K562 (cell line): ENCODE measurements at regions not wholly inside any gene's neighbourhood (a gene's known extent, or its start where the extent isn't known, plus 50 kb on each side); places are given as distances from the start of the nearest gene placed in this dataset.
"Not testable (repeated sequence)": the region's sequence is repeated elsewhere in the genome, so short reads cannot be mapped to it uniquely, and the experiment has no call there.

Experiments
- ATAC-seq: fragments of 200-7000 bp; cut with Tn5 transposase; 3 replicates; pipeline ENCODE4 v1.9.1; 2020; ENCODE audit warnings: moderate library complexity
- BruUV-seq: library from RNA; stranded (reverse); fragments of 400-500 nt; replicated peaks from 2 replicates; lab custom pipeline; 2021; lab: Mats Ljungman, UMichigan
- CTCF ChIA-PET: fragments of 300-600 bp; formaldehyde crosslinking; extraction: SDS; loops from one replicate; lab custom pipeline; 2021; ENCODE audit warnings: low intra/inter-chr PET ratio; lab: Yijun Ruan, JAX
- POLR2A ChIA-PET: fragments of 300-600, 350-650 bp; sonication (Branson Sonifier 250); formaldehyde crosslinking; extraction: SDS; loops from one replicate; lab custom pipeline; 2021; ENCODE audit warnings: antibody characterized with exemption, inconsistent platforms; lab: Yijun Ruan, JAX
- DNase-seq, 4 experiments: peaks; one replicate each; pipeline versions ENCODE4 v3.0.0 to v3.0.0-alpha.2; 2011 to 2018; ENCODE audit warnings: low spot score in 3 of 4, mixed read lengths in 3 of 4; ENCODE audit errors: extremely low read depth in 1 of 4
- FAIRE-seq: peaks from 2 replicates; lab custom pipeline; 2011; peaks lifted over from hg19 to GRCh38; lab: Jason Lieb, UNC
- H2AFZ ChIP-seq: 2 replicates; pipeline ENCODE4 v1.6.0; 2011; ENCODE audit warnings: low read depth, low read length, control low read depth, inconsistent platforms
- H3K27ac ChIP-seq: fragments of 200-600 bp; 3 replicates; pipeline ENCODE4 v1.8.0; 2011; ENCODE audit warnings: low read depth, mild to moderate bottlenecking, control low read depth, inconsistent platforms, low read length, moderate library complexity, mixed read lengths; ENCODE audit errors: extremely low read depth
- H3K27me3 ChIP-seq, 2 experiments: fragments of 300-600 bp in 1 of 2; 2 replicates in 1 of 2; 3 replicates in 1 of 2; pipeline versions ENCODE4 v1.6.0 to v1.8.0; 2011; ENCODE audit warnings: inconsistent platforms in 2 of 2, low read length in 2 of 2, mild to moderate bottlenecking in 1 of 2, mixed read lengths in 1 of 2, moderate library complexity in 1 of 2; ENCODE audit not compliant: control insufficient read depth in 2 of 2, insufficient read depth in 2 of 2
- H3K36me3 ChIP-seq: fragments of 300-600 bp; 3 replicates; pipeline ENCODE4 v1.8.0; 2011; ENCODE audit warnings: mild to moderate bottlenecking, low read length, inconsistent platforms; ENCODE audit not compliant: control insufficient read depth, insufficient read depth
- H3K4me1 ChIP-seq, 2 experiments: fragments of 200-600 bp in 1 of 2; replicated peaks in 1 of 2; 2 replicates in 1 of 2; 3 replicates in 1 of 2; pipeline versions ENCODE4 v1.5.1 to v1.8.0; 2011; ENCODE audit warnings: inconsistent platforms in 2 of 2, low read length in 2 of 2, mild to moderate bottlenecking in 1 of 2, mixed read lengths in 1 of 2, moderate library complexity in 1 of 2; ENCODE audit not compliant: control insufficient read depth in 2 of 2, insufficient read depth in 2 of 2
- H3K4me2 ChIP-seq: 2 replicates; pipeline ENCODE4 v1.6.1; 2011; ENCODE audit warnings: low read length, control low read depth, inconsistent platforms, mixed read lengths; ENCODE audit not compliant: insufficient read depth
- H3K4me3 ChIP-seq: fragments of 200-600 bp; sonication (generic), shearing (Covaris generic); 2 replicates; pipeline ENCODE4 v1.5.1; 2016; ENCODE audit warnings: control low read depth, inconsistent platforms
- H3K79me2 ChIP-seq: fragments of 200-600 bp; 3 replicates; pipeline ENCODE4 v1.8.0; 2011; ENCODE audit warnings: low read length, inconsistent platforms; ENCODE audit not compliant: control insufficient read depth, insufficient read depth
- H3K9ac ChIP-seq, 2 experiments: 2 replicates each; pipeline versions ENCODE4 v1.6.0 to v1.6.1; 2011; ENCODE audit warnings: low read depth in 2 of 2, low read length in 2 of 2, control low read depth in 1 of 2, inconsistent platforms in 1 of 2, mild to moderate bottlenecking in 1 of 2, mixed read lengths in 1 of 2; ENCODE audit not compliant: insufficient read depth in 1 of 2
- H3K9me1 ChIP-seq: one replicate; pipeline ENCODE4 v1.6.0; 2011; ENCODE audit warnings: inconsistent platforms, mild to moderate bottlenecking, low read length, moderate library complexity; ENCODE audit not compliant: control insufficient read depth, insufficient read depth
- H3K9me3 ChIP-seq: replicated peaks from 2 replicates; pipeline ENCODE4 v1.5.1; 2011; ENCODE audit warnings: low read depth, low read length, inconsistent platforms; ENCODE audit not compliant: control insufficient read depth, insufficient read depth
- H4K20me1 ChIP-seq: replicated peaks from 2 replicates; pipeline ENCODE4 v1.6.1; 2011; ENCODE audit warnings: low read length, inconsistent platforms, mixed read lengths; ENCODE audit not compliant: control insufficient read depth, insufficient read depth
- ATF1 ChIP-seq, 2 experiments: fragments of 450-650 bp in 1 of 2; IDR thresholded peaks; 2 replicates each; pipeline ENCODE4 v1.6.1; 2016; ENCODE audit warnings: missing compliant biosample characterization in 1 of 2, missing genetic modification characterization in 1 of 2
- NFE2 ChIP-seq: IDR thresholded peaks from 2 replicates; pipeline ENCODE4 v1.6.1; 2014; ENCODE audit warnings: antibody characterized with exemption, low read depth
- RBM25 ChIP-seq: fragments of 200-400 bp; formaldehyde crosslinking; IDR thresholded peaks from 2 replicates; pipeline ENCODE4 v1.6.1; 2018; ENCODE audit warnings: low read length, low read depth, moderate library complexity; ENCODE audit not compliant: severe bottlenecking
- ZNF146 ChIP-seq: IDR thresholded peaks from one replicate; pipeline ENCODE4 v1.6.1; 2018; ENCODE audit warnings: missing compliant biosample characterization; ENCODE audit not compliant: unreplicated experiment
- WGBS: fragments of 100-300 bp; shearing (Covaris generic); methylation state at CpG from one replicate; pipeline ENCODE4 v1.1.6; 2016; ENCODE audit warnings: low coverage, mixed read lengths; ENCODE audit not compliant: insufficient coverage; ENCODE audit errors: missing lambda C conversion rate; 5-methylcytosine and 5-hydroxymethylcytosine counted together
- in situ Hi-C: fragments of 300-500 bp; cut with MboI; formaldehyde crosslinking; loops from 4 replicates; pipeline ENCODE4 v1.15.0; 2018; ENCODE audit warnings: inconsistent platforms, mixed read lengths
- intact Hi-C: fragments of 100-400 bp; cut with micrococcal nuclease; formaldehyde crosslinking; loops from 2 replicates; pipeline ENCODE4 v1.14.2; 2022

DNA sequence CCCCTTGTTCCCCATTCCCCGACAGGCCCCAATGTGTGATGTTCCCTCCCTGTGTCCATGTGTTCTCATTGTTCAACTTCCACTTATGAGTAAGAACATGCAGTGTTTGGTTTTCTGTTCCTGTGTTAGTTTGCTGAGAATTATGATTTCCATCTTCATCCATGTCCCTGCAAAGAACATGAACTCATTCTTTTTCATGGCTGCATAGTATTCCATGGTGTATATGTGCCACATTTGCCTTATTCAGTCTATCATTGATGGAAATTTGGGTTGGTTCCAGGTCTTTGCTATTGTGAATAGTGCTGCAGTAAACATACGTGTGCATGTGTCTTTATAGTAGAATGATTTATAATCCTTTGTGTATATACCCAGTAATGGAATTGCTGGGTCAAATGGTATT lies 229.8 kb upstream of the GLRA1 start:
- H3K27ac ChIP-seq = not testable (repeated sequence)

DNA sequence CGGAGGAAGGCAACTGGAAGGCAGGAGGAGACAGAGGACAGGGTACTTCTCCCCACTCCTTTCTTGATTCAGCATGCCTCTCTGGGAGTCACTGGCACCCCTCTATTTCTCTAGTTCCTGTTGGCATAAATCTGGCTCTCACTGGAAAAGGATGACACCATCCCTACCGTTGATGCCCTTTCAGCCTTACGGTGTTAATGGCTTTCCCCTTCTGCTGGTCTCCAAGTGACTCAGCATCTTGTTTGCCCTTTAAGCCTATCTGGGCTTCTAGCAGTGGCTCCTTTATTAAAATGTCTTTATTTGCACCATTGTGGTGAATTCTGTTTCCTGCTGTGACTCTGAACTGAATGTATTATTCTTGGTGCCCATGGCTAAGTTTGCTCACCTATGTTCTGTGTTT lies 227.3 kb upstream of the GLRA1 start:
- H3K9me3 ChIP-seq = no peaks in the 10 kb centered on the region
- BruUV-seq = no TSS peak
- H3K36me3 ChIP-seq = no peaks in the 10 kb centered on the region
- no peaks in the 10 kb centered on the region for H3K27me3 ChIP-seq
- H3K4me2 ChIP-seq = no peak overlapping the region
- FAIRE-seq (no peak), DNase-seq (no peak), ATAC-seq (no peak)
- no peaks in the 10 kb centered on the region for H4K20me1 ChIP-seq
- H3K9ac ChIP-seq = no peak overlapping the region
- H3K27ac ChIP-seq = no peak overlapping the region
- no peaks in the 10 kb centered on the region for H3K9me1 ChIP-seq
- H3K79me2 ChIP-seq = no peaks in the 10 kb centered on the region
- intact Hi-C loops (no loop called here), in situ Hi-C loops (no loop called here)
- CTCF ChIA-PET = no interaction called here
- WGBS = 0% methylated on average over 3 of the region's 3 CpGs
- no peak overlapping the region for H3K4me3 ChIP-seq
- TF ChIP-seq NFE2 (0 out of 2 replicates have a peak, but pooled peaks have one; percentile 20), ATF1 (CRISPR knock-in tag; IDR thresholded peaks at IDR 0.05) (no peak), ATF1 (tag; IDR thresholded peaks at IDR 0.05) (no peak)
- POLR2A ChIA-PET = no interaction called here
- H2AFZ ChIP-seq = no peak overlapping the region
- no peaks in the 10 kb centered on the region for H3K4me1 ChIP-seq

More for the DNA sequence above, 229.8 kb upstream of the GLRA1 start:
- H3K4me1 ChIP-seq, POLR2A ChIA-PET, H3K27me3 ChIP-seq, H3K36me3 ChIP-seq, intact Hi-C loops, FAIRE-seq, H3K4me3 ChIP-seq, in situ Hi-C loops, DNase-seq, BruUV-seq, H3K9me1 ChIP-seq, H3K79me2 ChIP-seq, H4K20me1 ChIP-seq, ATAC-seq, H2AFZ ChIP-seq, H3K9ac ChIP-seq, CTCF ChIA-PET, H3K9me3 ChIP-seq, H3K4me2 ChIP-seq: not testable (repeated sequence)
- WGBS = 0% methylated on average over 2 of the region's 2 CpGs
- TF ChIP-seq ZNF146 (CRISPR knock-in tag) = peak; percentile 91
- peak; percentile 54 for TF ChIP-seq RBM25
